UCSD-AML1 (cell line): ENCODE measurements at regions not wholly inside any gene's neighbourhood (a gene's known extent, or its start where the extent isn't known, plus 50 kb on each side); places are given as distances from the start of the nearest gene placed in this dataset.

ENCODE experiments used
- DNase-seq: peaks from one replicate; lab custom pipeline; 2025; ENCODE audit not compliant: unreplicated experiment; lab: John Stamatoyannopoulos, UW

GRCh38 chr1:55848906-55849305 is 633.7 kb upstream of the USP24 start:
- DNase-seq: no peak

GRCh38 chr1:55846051-55846450 is 630.9 kb upstream of the USP24 start:
- no peak for DNase-seq

GRCh38 chr1:55844322-55844721 is 629.2 kb upstream of the USP24 start:
- DNase-seq: no peak

GRCh38 chr1:55839626-55840025 is 624.5 kb upstream of the USP24 start:
- no peak for DNase-seq

DNA sequence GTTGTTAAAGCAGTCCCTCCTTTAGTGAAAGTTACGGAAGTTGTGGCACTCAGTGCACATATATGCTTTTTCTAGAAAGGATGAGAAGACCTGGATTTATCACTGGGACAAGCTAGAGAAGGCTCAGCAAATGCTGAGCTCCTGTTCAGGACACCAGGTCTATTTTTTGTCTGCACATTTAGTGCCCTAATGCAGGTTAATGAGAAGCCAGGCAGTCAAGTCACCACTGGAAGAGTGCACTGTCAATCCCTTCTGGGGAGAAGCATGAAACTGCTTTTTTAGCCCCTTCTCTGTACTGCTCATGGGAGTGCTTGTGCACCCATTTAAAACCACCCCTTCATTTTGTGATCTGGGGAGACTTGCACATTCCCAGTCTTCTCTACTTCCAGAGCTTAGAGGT is 624.1 kb upstream of the USP24 start:
- no peak for DNase-seq

DNA sequence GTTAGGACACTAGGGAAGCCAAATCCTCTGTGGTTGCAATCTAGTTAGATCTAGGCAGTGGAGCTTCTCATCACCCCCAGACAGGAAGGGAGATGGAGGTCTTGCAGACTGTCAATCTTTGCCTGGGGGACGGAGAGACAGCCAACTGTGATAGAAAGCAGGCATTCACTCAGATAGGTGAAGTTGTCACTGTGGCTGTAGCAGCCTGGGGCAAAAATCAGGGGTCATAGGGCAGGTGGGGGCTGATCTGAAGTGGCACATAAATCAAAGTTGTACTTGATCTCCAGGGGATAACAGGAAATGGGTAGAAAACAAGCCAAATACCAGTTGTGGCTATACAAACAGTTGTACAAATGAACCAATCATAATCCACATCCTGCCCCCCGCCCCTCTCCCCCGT is 620.9 kb upstream of the USP24 start:
- no peak for DNase-seq

DNA sequence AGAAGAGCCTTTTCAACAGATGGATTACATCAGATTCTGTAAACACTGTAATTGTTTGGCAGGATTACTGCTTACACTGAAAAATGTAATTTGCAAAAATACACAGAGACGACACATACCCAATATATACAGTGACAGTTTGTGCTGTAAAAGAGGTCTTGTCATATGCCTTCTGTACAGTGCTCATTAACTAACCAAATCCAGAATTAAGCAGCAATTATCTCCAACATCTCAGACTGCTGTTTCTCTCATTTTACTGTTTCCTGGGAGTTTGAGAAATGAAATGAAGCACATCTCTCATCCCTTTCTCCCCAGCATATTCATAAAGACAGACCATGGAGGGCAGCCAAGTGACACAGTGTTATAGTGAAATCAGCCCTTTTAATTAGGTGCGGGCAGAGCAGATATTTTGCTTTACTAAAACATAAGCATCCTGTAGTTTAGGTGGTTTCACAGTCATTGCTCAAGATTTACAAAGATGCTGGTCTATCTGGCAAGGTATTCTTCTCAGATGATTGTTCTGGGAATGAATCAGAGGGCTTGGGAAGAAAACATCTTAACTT is 618.4 kb upstream of the USP24 start:
- DNase-seq: no peak

- no peak for DNase-seq
These were observed 616.6 kb upstream of the USP24 start for GRCh38 chr1:55831759-55832158.

GRCh38 chr1:55828044-55828443 is 612.9 kb upstream of the USP24 start:
- DNase-seq: no peak

DNA sequence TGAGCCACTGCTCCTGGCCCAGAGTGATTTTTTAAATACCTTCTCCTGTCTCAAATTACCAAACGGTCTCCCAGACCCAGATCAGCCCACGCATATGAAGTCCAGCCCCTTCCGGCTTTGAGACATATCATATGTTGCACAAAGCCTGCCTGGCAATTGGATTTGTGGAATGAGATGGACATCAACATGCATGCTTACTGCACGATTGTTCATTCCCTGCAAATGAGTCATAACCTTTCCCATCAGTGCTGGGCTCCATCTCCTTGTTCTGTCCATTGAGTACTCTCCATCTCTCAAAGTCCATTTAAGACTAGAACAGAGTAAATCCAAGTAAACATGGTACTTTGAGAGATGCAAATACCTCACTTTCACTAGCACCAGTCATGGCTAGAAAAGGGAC is 612.2 kb upstream of the USP24 start:
- no peak for DNase-seq

DNA sequence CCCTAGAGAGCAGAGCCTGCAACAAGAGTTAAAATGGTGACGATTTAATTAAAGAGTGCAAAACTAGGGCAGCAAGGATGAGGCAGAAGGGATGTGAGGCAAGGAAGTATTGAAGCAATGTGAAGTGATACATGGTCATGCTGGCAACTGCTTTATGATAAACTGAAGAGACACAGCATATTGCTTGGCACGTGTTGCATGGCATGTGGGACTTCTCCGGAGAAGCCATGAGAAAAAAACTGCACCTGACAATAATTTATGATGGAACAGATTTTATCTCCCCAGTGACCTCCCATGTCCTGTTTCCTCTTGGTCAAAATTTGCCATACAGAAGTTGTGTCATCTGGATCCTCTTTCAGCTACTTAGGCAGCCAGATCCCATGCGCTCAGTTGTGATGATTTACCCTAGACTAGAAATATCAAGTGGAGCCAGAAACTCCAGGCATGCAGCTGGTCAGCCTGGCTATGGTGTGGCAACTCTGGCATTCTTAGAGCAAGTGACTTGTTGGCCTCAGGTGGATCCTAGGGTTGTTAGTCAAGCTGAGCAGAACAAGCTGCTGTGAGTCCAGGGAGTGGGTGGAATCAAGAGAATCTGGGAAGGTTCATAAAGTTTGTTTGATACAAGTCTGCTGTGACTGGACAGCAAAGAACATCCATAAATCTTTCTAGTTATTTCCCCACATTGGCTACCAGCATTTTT is 611.4 kb upstream of the USP24 start:
- no peak for DNase-seq

GRCh38 chr1:55825461-55825860 is 610.3 kb upstream of the USP24 start:
- no peak for DNase-seq

- DNase-seq: no peak
These were observed 609.1 kb upstream of the USP24 start for GRCh38 chr1:55824251-55824640.

DNA sequence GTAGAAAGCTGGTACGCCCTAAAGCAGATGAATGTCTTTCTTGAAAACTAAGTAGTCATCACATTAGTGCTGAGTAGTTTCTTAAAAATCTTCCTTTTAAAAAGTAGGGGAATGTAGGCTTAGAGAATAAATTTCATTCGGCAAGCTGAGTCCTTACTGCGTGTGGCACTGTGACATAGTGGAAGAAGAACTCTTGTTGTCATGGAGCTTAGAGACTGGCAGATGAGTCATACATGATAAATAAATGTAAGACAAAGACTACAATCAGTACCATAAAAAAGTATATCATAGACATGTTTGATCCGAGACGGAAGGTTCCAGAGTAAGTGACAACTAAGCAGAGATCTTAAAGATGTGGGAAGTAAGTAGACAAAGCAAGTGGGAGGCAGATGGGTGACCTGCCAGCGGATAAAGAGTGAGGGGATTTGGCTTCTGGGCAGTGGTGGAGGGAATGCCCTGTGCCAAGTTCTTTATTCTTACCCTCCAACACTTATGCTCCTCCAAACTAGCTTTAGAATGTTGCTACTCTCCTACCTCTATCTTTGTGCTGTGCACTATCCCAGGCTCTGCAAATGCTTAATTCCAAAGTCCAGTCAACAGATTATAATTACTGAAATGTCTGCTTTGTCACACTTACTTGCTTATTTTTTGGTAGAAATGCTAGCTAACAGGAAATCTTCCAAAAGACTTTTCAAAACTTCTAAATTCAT is 608.5 kb upstream of the USP24 start:
- DNase-seq: no peak

DNA sequence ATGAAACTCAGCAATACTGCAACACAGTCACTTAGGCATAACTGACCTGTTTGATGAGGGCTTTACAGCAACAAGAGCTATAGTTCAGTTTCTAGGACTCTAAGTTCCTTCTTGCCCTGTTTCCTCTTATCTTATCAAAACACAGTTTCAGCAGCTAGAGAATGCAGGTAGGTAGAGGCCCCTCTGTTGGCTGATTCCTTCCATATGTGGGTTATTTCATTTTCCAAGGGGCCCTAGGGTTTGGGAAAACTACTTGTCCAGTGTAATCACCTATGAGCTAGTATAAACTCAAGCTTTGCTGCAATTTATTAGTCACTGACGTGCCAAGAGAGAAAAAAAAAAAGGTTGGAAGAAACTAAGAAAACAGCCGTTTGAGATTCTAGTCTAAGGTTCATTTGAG is 607.7 kb upstream of the USP24 start:
- DNase-seq: no peak

DNA sequence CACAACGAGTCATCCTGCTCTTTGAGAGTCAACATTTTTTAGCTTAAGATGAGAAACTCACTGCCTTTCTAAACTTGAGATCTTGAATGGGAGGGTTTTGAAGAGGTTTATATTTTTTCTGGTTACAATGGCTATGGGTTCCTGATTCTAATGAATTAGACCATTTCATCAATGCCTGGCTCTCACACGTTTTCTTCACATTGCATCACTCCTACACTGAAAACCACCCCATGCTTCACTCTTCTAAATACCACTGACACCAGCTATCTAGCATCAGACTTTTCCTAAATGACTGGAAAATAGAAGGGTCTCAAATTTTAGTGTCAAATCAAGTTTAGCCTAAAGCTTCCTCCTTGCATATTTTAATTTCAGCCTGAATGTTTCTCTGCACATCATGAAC is 606.1 kb upstream of the USP24 start:
- no peak for DNase-seq

GRCh38 chr1:55820501-55820900 is 605.3 kb upstream of the USP24 start:
- no peak for DNase-seq

DNA sequence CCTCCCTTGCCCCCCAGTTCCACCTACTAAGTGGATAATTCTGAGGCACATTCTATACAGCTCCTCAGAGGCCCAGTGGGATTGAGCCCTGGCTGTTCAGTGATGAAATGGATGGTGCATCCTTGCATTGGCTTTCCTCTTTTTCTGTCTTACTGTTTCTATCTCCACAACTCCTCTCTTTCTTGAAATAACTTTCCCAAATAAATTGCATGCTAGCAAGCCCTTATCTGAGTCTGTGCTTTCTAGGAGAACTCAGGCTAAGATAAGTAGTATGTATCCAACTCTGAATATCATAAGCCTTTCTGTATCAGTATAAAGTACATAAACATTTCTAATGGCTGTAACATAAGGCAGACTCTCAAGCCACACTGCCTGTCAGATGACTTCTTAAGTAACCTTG is 603.8 kb upstream of the USP24 start:
- no peak for DNase-seq

DNA sequence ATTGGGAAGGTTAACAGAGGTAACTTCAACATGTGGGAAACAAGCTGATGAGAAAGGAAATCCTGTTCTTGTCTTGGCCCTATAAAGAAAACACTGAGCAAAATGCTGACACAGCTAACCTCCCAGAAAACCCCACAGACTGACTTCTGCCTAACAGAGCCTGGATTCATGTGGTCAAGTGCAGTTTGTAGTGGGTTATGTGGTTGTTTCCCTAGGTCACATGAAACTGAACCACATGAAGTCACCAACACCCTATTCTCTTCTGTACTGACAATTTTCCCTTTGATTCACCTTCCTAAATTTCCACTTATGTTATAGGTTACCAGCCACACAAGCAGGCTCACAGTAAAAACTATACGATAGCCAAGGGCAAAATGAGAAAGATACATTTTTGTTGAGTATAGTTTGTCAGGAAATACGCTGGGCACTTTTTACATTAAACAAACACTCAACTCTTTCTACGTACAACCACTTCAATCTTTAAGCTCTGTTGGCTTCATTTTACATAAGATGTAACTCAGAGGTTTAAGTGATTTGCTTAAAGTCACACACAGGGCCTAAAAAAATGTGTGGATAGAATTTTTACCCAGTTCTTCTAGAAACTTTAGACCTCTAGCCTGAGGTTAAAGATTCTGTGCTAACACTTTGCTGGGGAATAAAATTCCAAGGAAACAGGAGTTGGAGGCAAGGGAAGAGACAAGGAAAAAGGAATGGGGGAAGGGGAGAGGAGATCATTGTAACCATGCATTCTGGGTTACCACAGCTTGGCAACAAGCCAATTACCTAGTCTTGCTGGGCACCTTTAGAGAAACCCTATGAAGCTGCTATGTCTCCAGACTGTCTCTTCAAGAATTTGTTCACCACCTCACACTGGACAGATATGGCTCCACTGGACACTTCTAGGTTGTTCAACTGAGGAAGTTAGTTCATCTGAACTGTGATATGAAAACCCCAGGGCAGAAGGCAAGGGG is 601.6 kb upstream of the USP24 start:
- no peak for DNase-seq

DNA sequence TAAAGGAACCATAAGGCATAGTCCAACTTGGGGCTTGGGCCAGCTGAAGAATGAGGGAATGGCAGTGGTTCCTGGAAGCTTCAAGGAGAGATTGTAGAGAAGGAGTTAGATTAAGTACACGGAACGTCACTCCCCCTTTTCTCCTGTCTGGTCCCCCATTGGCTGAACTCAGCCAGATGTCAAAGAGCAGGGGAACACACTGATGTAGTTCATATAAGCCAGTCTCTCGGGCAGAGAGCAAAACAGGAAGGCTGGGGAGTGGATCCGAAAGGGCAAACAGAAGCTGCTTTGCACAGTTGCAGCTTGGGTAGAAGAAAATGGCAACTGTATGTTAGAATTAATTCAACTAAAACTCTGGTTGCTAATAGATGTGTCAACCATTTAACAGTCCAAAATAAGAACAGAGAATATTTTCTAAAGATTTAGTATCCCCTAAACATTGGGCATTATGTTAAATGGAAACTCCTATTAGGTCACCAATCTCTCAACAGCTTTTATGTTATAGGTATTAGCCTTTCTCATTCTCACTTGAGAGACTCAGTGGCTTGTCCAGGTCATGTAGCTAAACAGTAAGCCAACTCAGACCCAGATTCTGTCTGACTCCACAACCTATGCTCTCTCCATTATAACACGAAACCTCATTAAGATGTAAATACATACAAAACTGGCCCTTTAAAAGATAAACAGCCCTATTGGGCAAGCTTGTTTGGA is 600.7 kb upstream of the USP24 start:
- DNase-seq: no peak

GRCh38 chr1:55814967-55815366 is 599.8 kb upstream of the USP24 start:
- DNase-seq: no peak
